H1 (cell line): ENCODE measurements at regions not wholly inside any gene's neighbourhood (a gene's known extent, or its start where the extent isn't known, plus 50 kb on each side); places are given as distances from the start of the nearest gene placed in this dataset.

Experiments
- CHD2 ChIP-seq: IDR thresholded peaks from 2 replicates; pipeline ENCODE4 v1.6.1; 2012; ENCODE audit warnings: low read length, improper control_type of control experiment
- EP300 ChIP-seq, 2 experiments: IDR thresholded peaks; 1 replicate in 1 of 2; 2 replicates in 1 of 2; pipeline ENCODE4 v1.6.1; 2011 to 2012; ENCODE audit warnings: low read depth in 2 of 2, low read length in 2 of 2, mild to moderate bottlenecking in 2 of 2, borderline replicate concordance in 1 of 2, inconsistent platforms in 1 of 2, moderate library complexity in 1 of 2
- SIRT6 ChIP-seq: IDR thresholded peaks from one replicate; pipeline ENCODE4 v1.7.1; 2012; ENCODE audit warnings: low read length, inconsistent platforms
- ZNF274 ChIP-seq: IDR thresholded peaks from 2 replicates; pipeline ENCODE4 v1.7.0; 2012; ENCODE audit warnings: low read length, borderline replicate concordance; ENCODE audit errors: extremely low read depth

- no peak for TF ChIP-seq ZNF274
- TF ChIP-seq EP300 (IDR thresholded peaks at IDR 0.05; ENCODE audit: borderline replicate concordance in 1 of 2, low read depth in 2 of 2, low read length in 2 of 2), result no peak
- no peak for TF ChIP-seq SIRT6
- no peak for TF ChIP-seq CHD2
Observed at GRCh38 chr5:120808606-120809005, 344.5 kb downstream of the PRR16 start.
